ENCODE measurements at regions not wholly inside any gene's neighbourhood (a gene's known extent, or its start where the extent isn't known, plus 50 kb on each side); places are given as distances from the start of the nearest gene placed in this dataset.

DNA sequence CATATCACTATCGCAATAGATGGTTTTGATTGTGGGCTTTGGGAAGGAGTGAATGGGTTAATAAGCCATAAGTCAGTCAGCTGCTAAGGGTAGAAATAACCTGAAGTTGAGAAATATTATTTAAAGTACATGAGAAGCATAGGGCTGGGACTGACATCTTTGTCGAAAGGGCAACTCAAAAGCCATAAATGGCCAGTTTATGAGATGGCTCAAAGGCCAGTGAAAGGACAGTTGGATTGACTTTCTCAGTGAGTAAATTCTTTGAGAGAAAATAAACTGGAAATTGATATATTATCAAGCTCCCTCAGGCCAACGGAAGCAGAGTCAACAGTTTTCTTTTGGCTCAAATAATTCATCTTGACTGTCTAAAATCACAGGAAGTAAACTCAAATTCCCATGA is 419.8 kb downstream of the NSUN3 start:
- DNase-seq (ENCODE audit: low spot score) (no peak), ATAC-seq (no peak)
- Histone ChIP-seq H3F3A (replicated peaks; ENCODE audit: low read depth) (no peaks in the 10 kb centered on the region), H3K4me3 (no peak overlapping the region), H4K20me1 (replicated peaks; ENCODE audit: insufficient read depth) (no peaks in the 10 kb centered on the region), H3K36me3 (ENCODE audit: insufficient read depth) (no peaks in the 10 kb centered on the region), H3K9me2 (ENCODE audit: insufficient read depth) (no peaks in the 10 kb centered on the region), H3K4me1 (ENCODE audit: insufficient read depth) (peaks cover 18% of the 10 kb centered on the region), H3K4me2 (no peak overlapping the region), H3K27ac (ENCODE audit: low read depth) (no peak overlapping the region), H3K27me3 (ENCODE audit: insufficient read depth) (no peaks in the 10 kb centered on the region), H3K79me2 (replicated peaks; ENCODE audit: insufficient read depth) (no peaks in the 10 kb centered on the region), H2AFZ (no peak overlapping the region)
- Mint-ChIP-seq H3K4me1 (peaks cover 13% of the 10 kb centered on the region), H3K4me3 (no peak overlapping the region), H3K36me3 (ENCODE audit: low read depth) (peaks cover 6% of the 10 kb centered on the region; the same call in 2 of the 3 replicates), H3K27ac (no peak overlapping the region), H3K9me3 (peaks cover 4% of the 10 kb centered on the region; the same call in 1 of the 3 replicates), H3K27me3 (ENCODE audit: insufficient read depth, low read depth, poor library complexity) (no peaks in the 10 kb centered on the region)
- TF ChIP-seq, protein P1, sequence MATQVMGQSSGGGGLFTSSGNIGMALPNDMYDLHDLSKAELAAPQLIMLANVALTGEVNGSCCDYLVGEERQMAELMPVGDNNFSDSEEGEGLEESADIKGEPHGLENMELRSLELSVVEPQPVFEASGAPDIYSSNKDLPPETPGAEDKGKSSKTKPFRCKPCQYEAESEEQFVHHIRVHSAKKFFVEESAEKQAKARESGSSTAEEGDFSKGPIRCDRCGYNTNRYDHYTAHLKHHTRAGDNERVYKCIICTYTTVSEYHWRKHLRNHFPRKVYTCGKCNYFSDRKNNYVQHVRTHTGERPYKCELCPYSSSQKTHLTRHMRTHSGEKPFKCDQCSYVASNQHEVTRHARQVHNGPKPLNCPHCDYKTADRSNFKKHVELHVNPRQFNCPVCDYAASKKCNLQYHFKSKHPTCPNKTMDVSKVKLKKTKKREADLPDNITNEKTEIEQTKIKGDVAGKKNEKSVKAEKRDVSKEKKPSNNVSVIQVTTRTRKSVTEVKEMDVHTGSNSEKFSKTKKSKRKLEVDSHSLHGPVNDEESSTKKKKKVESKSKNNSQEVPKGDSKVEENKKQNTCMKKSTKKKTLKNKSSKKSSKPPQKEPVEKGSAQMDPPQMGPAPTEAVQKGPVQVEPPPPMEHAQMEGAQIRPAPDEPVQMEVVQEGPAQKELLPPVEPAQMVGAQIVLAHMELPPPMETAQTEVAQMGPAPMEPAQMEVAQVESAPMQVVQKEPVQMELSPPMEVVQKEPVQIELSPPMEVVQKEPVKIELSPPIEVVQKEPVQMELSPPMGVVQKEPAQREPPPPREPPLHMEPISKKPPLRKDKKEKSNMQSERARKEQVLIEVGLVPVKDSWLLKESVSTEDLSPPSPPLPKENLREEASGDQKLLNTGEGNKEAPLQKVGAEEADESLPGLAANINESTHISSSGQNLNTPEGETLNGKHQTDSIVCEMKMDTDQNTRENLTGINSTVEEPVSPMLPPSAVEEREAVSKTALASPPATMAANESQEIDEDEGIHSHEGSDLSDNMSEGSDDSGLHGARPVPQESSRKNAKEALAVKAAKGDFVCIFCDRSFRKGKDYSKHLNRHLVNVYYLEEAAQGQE (IDR thresholded peaks at IDR 0.05; ENCODE audit: unreplicated experiment) = no peak
- TF ChIP-seq STAT1 (IDR thresholded peaks at IDR 0.05; ENCODE audit: unreplicated experiment) = no peak
- no peak for TF ChIP-seq ZNF331 (CRISPR knock-in tag; IDR thresholded peaks at IDR 0.05; ENCODE audit: low read depth)

DNA sequence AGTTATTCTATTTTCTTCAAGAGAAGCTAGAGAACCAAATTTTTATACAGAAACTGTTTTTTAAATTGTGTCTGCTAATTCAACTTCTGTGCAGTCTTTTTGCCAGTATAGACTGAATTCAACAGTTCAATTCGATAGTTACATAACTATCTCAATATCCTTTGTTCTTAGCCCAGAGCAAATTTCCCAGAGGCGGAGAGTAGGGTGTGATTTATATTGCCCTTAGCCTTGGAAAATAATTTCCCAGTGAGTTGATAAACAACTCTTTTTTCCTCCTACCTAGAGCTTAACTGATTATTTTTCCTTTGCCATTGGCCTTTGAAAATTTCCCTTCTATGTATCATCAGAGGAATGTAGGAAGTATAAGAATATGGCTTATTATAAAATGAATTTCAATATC is 420.5 kb downstream of the NSUN3 start:
- Histone ChIP-seq H3K9me2 (ENCODE audit: insufficient read depth) (no peaks in the 10 kb centered on the region), H3K4me1 (ENCODE audit: insufficient read depth) (peaks cover 25% of the 10 kb centered on the region), H3K4me2 (no peak overlapping the region), H3K4me3 (no peak overlapping the region), H4K20me1 (replicated peaks; ENCODE audit: insufficient read depth) (no peaks in the 10 kb centered on the region), H3K27ac (ENCODE audit: low read depth) (no peak overlapping the region), H3K27me3 (ENCODE audit: insufficient read depth) (no peaks in the 10 kb centered on the region), H3K36me3 (ENCODE audit: insufficient read depth) (no peaks in the 10 kb centered on the region), H3K79me2 (replicated peaks; ENCODE audit: insufficient read depth) (no peaks in the 10 kb centered on the region), H3F3A (replicated peaks; ENCODE audit: low read depth) (no peaks in the 10 kb centered on the region), H2AFZ (no peak overlapping the region)
- peaks cover 6% of the 10 kb centered on the region; the same call in 2 of the 3 replicates for H3K36me3 Mint-ChIP-seq (ENCODE audit: low read depth)
- peaks cover 4% of the 10 kb centered on the region; the same call in 1 of the 3 replicates for H3K9me3 Mint-ChIP-seq
- no peaks in the 10 kb centered on the region for H3K27me3 Mint-ChIP-seq (ENCODE audit: insufficient read depth, low read depth, poor library complexity)
- no peak for ATAC-seq
- DNase-seq (ENCODE audit: low spot score) = no peak
- peaks cover 18% of the 10 kb centered on the region for H3K4me1 Mint-ChIP-seq
- H3K27ac Mint-ChIP-seq = no peak overlapping the region
- H3K4me3 Mint-ChIP-seq = no peak overlapping the region
- TF ChIP-seq EZH2phosphoT487 (IDR thresholded peaks at IDR 0.05; ENCODE audit: unreplicated experiment) = no peak
- TF ChIP-seq ZNF114 (CRISPR knock-in tag; IDR thresholded peaks at IDR 0.05) = no peak
- no peak for TF ChIP-seq EZH2 (IDR thresholded peaks at IDR 0.05; ENCODE audit: low read depth, unreplicated experiment)
- no peak for TF ChIP-seq CREB1 (CRISPR knock-in tag; IDR thresholded peaks at IDR 0.05; ENCODE audit: low read depth)
- TF ChIP-seq NANOG (IDR thresholded peaks at IDR 0.05; ENCODE audit: borderline replicate concordance) = no peak
- TF ChIP-seq ZNF462 (CRISPR knock-in tag; IDR thresholded peaks at IDR 0.05) = no peak
- no peak for TF ChIP-seq ETS1 (IDR thresholded peaks at IDR 0.05)
- TF ChIP-seq JUNB (IDR thresholded peaks at IDR 0.05; ENCODE audit: unreplicated experiment) = no peak
- TF ChIP-seq ZNF331 (CRISPR knock-in tag; IDR thresholded peaks at IDR 0.05; ENCODE audit: low read depth) = no peak
- no peak for TF ChIP-seq POLR2AphosphoS5 (IDR thresholded peaks at IDR 0.05; ENCODE audit: low read depth)

Data from GM23338 (cell line).